ENCODE measurements at regions not wholly inside any gene's neighbourhood (a gene's known extent, or its start where the extent isn't known, plus 50 kb on each side); places are given as distances from the start of the nearest gene placed in this dataset.
A peak's percentile ranks its signal among the peaks of the same experiment; 100 is the strongest.

- no peak overlapping the region for H2AFZ ChIP-seq
- no peaks in the 10 kb centered on the region for H3K79me2 ChIP-seq (ENCODE audit: insufficient read depth)
- H3K9ac ChIP-seq, result no peak overlapping the region
- no peaks in the 10 kb centered on the region for H4K20me1 ChIP-seq (ENCODE audit: insufficient read depth)
- H3F3A ChIP-seq (ENCODE audit: insufficient read depth), result no peaks in the 10 kb centered on the region
- in situ Hi-C loops (cut with MboI), result no loop called here
- H3K27me3 ChIP-seq (replicated peaks; ENCODE audit: insufficient read depth), result no peaks in the 10 kb centered on the region
- peak; percentile 16 for DNase-seq
- H3K27ac ChIP-seq, result no peak overlapping the region
- no peak overlapping the region for H3K4me3 ChIP-seq
- no peaks in the 10 kb centered on the region for H3K9me2 ChIP-seq (ENCODE audit: insufficient read depth)
- no peaks in the 10 kb centered on the region for H3K4me1 ChIP-seq (ENCODE audit: insufficient read depth)
- H3K9me3 ChIP-seq (ENCODE audit: low read depth), result no peaks in the 10 kb centered on the region
- 57 to 62% methylated on average over 3 of the region's 3 CpGs for WGBS, 2 experiments (ENCODE audit: low coverage in 1 of 2, low lambda C conversion rate in 2 of 2, missing lambda C conversion rate in 2 of 2)
- H3K36me3 ChIP-seq (ENCODE audit: low read depth), result no peaks in the 10 kb centered on the region
- no peak for TF ChIP-seq EZH2phosphoT487 (IDR thresholded peaks at IDR 0.05; ENCODE audit: insufficient read depth, low read depth)
- no peak for TF ChIP-seq EZH2 (IDR thresholded peaks at IDR 0.05; ENCODE audit: insufficient read depth, poor library complexity, severe bottlenecking)
- H3K4me2 ChIP-seq (ENCODE audit: unreplicated experiment), result no peak overlapping the region
Measured at GRCh38 chr7:89887489-89887888, 266.8 kb upstream of the STEAP1 start.

- DNase-seq, result no peak
- H4K20me1 ChIP-seq (ENCODE audit: insufficient read depth), result no peaks in the 10 kb centered on the region
- no peaks in the 10 kb centered on the region for H3F3A ChIP-seq (ENCODE audit: insufficient read depth)
- H3K9me2 ChIP-seq (ENCODE audit: insufficient read depth), result no peaks in the 10 kb centered on the region
- in situ Hi-C loops (cut with MboI), result no loop called here
- 0 to 3% methylated on average over 2 of the region's 2 CpGs for WGBS, 2 experiments (ENCODE audit: low coverage in 1 of 2, low lambda C conversion rate in 2 of 2, missing lambda C conversion rate in 2 of 2)
- H3K4me2 ChIP-seq (ENCODE audit: unreplicated experiment), result no peak overlapping the region
- no peak overlapping the region for H3K9ac ChIP-seq
- no peaks in the 10 kb centered on the region for H3K79me2 ChIP-seq (ENCODE audit: insufficient read depth)
- no peak overlapping the region for H3K27ac ChIP-seq
- no peak overlapping the region for H3K4me3 ChIP-seq
- no peak overlapping the region for H2AFZ ChIP-seq
- no peaks in the 10 kb centered on the region for H3K27me3 ChIP-seq (replicated peaks; ENCODE audit: insufficient read depth)
- no peaks in the 10 kb centered on the region for H3K36me3 ChIP-seq (ENCODE audit: low read depth)
- TF ChIP-seq EZH2 (IDR thresholded peaks at IDR 0.05; ENCODE audit: insufficient read depth, poor library complexity, severe bottlenecking) (no peak), EZH2phosphoT487 (IDR thresholded peaks at IDR 0.05; ENCODE audit: insufficient read depth, low read depth) (no peak)
- no peaks in the 10 kb centered on the region for H3K4me1 ChIP-seq (ENCODE audit: insufficient read depth)
- no peaks in the 10 kb centered on the region for H3K9me3 ChIP-seq (ENCODE audit: low read depth)
Measured at GRCh38 chr7:89908736-89909135, 245.5 kb upstream of the STEAP1 start.

GRCh38 chr7:89914711-89915110 is 239.6 kb upstream of the STEAP1 start:
- H3K9ac ChIP-seq, result no peak overlapping the region
- no peak overlapping the region for H3K4me3 ChIP-seq
- no peaks in the 10 kb centered on the region for H3F3A ChIP-seq (ENCODE audit: insufficient read depth)
- H3K27me3 ChIP-seq (replicated peaks; ENCODE audit: insufficient read depth), result no peaks in the 10 kb centered on the region
- no peaks in the 10 kb centered on the region for H3K79me2 ChIP-seq (ENCODE audit: insufficient read depth)
- no peak for DNase-seq
- H3K9me3 ChIP-seq (ENCODE audit: low read depth), result no peaks in the 10 kb centered on the region
- no peak overlapping the region for H2AFZ ChIP-seq
- no peaks in the 10 kb centered on the region for H3K4me1 ChIP-seq (ENCODE audit: insufficient read depth)
- no peak overlapping the region for H3K4me2 ChIP-seq (ENCODE audit: unreplicated experiment)
- no peaks in the 10 kb centered on the region for H3K36me3 ChIP-seq (ENCODE audit: low read depth)
- TF ChIP-seq EZH2 (IDR thresholded peaks at IDR 0.05; ENCODE audit: insufficient read depth, poor library complexity, severe bottlenecking), result no peak
- TF ChIP-seq EZH2phosphoT487 (IDR thresholded peaks at IDR 0.05; ENCODE audit: insufficient read depth, low read depth), result no peak
- no peak overlapping the region for H3K27ac ChIP-seq
- in situ Hi-C loops (cut with MboI), result no loop called here
- 3 to 6% methylated on average over 2 of the region's 2 CpGs for WGBS, 2 experiments (ENCODE audit: low coverage in 1 of 2, low lambda C conversion rate in 2 of 2, missing lambda C conversion rate in 2 of 2)
- no peaks in the 10 kb centered on the region for H3K9me2 ChIP-seq (ENCODE audit: insufficient read depth)
- H4K20me1 ChIP-seq (ENCODE audit: insufficient read depth), result no peaks in the 10 kb centered on the region

- Histone ChIP-seq H3F3A (ENCODE audit: insufficient read depth) (no peaks in the 10 kb centered on the region), H3K9me2 (ENCODE audit: insufficient read depth) (no peaks in the 10 kb centered on the region), H3K9me3 (ENCODE audit: low read depth) (no peaks in the 10 kb centered on the region), H3K27me3 (replicated peaks; ENCODE audit: insufficient read depth) (no peaks in the 10 kb centered on the region), H3K36me3 (ENCODE audit: low read depth) (no peaks in the 10 kb centered on the region), H3K9ac (no peak overlapping the region), H3K4me3 (no peak overlapping the region), H3K79me2 (ENCODE audit: insufficient read depth) (no peaks in the 10 kb centered on the region), H3K4me1 (ENCODE audit: insufficient read depth) (no peaks in the 10 kb centered on the region), H3K27ac (no peak overlapping the region), H4K20me1 (ENCODE audit: insufficient read depth) (no peaks in the 10 kb centered on the region), H2AFZ (no peak overlapping the region), H3K4me2 (ENCODE audit: unreplicated experiment) (no peak overlapping the region)
- WGBS, 2 experiments (ENCODE audit: low coverage in 1 of 2, low lambda C conversion rate in 2 of 2, missing lambda C conversion rate in 2 of 2), result 73 to 77% methylated on average over 2 of the region's 2 CpGs
- no peak for DNase-seq
- in situ Hi-C loops (cut with MboI), result no loop called here
- TF ChIP-seq EZH2phosphoT487 (IDR thresholded peaks at IDR 0.05; ENCODE audit: insufficient read depth, low read depth) (no peak), EZH2 (IDR thresholded peaks at IDR 0.05; ENCODE audit: insufficient read depth, poor library complexity, severe bottlenecking) (no peak)
Measured at GRCh38 chr7:89926194-89926593, 228.1 kb upstream of the STEAP1 start.

- 12 to 17% methylated on average over 6 of the region's 6 CpGs for WGBS, 2 experiments (ENCODE audit: low coverage in 1 of 2, low lambda C conversion rate in 2 of 2, missing lambda C conversion rate in 2 of 2)
- no peaks in the 10 kb centered on the region for H3F3A ChIP-seq (ENCODE audit: insufficient read depth)
- H3K36me3 ChIP-seq (ENCODE audit: low read depth), result no peaks in the 10 kb centered on the region
- H4K20me1 ChIP-seq (ENCODE audit: insufficient read depth), result no peaks in the 10 kb centered on the region
- no peaks in the 10 kb centered on the region for H3K27me3 ChIP-seq (replicated peaks; ENCODE audit: insufficient read depth)
- in situ Hi-C loops (cut with MboI), result no loop called here
- no peak overlapping the region for H3K4me3 ChIP-seq
- no peak for DNase-seq
- no peaks in the 10 kb centered on the region for H3K9me3 ChIP-seq (ENCODE audit: low read depth)
- H3K27ac ChIP-seq, result no peak overlapping the region
- H3K79me2 ChIP-seq (ENCODE audit: insufficient read depth), result no peaks in the 10 kb centered on the region
- H2AFZ ChIP-seq, result no peak overlapping the region
- H3K9me2 ChIP-seq (ENCODE audit: insufficient read depth), result no peaks in the 10 kb centered on the region
- TF ChIP-seq EZH2phosphoT487 (IDR thresholded peaks at IDR 0.05; ENCODE audit: insufficient read depth, low read depth) (no peak), EZH2 (IDR thresholded peaks at IDR 0.05; ENCODE audit: insufficient read depth, poor library complexity, severe bottlenecking) (no peak)
- no peaks in the 10 kb centered on the region for H3K4me1 ChIP-seq (ENCODE audit: insufficient read depth)
- no peak overlapping the region for H3K4me2 ChIP-seq (ENCODE audit: unreplicated experiment)
- no peak overlapping the region for H3K9ac ChIP-seq
Measured at GRCh38 chr7:89926701-89927100, 227.6 kb upstream of the STEAP1 start.

Measured in GM23248 (cell line).